ENCODE measurements at regions not wholly inside any gene's neighbourhood (a gene's known extent, or its start where the extent isn't known, plus 50 kb on each side); places are given as distances from the start of the nearest gene placed in this dataset.
"Not testable (repeated sequence)": the region's sequence is repeated elsewhere in the genome, so short reads cannot be mapped to it uniquely, and the experiment has no call there.

DNA sequence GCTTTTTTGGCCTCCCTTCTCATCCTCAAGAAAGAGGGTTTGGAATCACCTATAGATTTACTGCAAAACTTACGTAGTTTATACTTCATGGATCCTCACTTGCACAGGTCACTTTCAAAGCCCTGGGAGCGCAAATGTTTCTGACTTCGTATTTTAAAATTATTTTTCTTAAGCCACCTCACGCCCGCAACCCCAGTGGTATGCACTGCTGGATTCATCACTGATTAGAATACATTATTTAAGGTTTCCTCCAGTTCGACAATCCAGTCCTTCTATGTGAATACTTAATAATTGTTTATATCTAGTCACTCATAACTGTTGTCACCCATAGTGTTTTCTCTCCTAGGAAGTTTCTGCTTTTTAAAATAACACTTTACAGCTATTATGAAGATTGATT lies 339.9 kb downstream of the CHL1 start:
- intact Hi-C loops (cut with micrococcal nuclease), result no loop called here
- DNase-seq, result no peak
- Mint-ChIP-seq H3K4me1 (ENCODE audit: low read depth) (no peaks in the 10 kb centered on the region), H3K4me3 (no peak overlapping the region), H3K27ac (no peak overlapping the region), H3K36me3 (ENCODE audit: low read depth) (no peaks in the 10 kb centered on the region), H3K9me3 (peaks cover 12% of the 10 kb centered on the region), H3K27me3 (ENCODE audit: low read depth) (peaks cover 2% of the 10 kb centered on the region)
- CTCF ChIA-PET, result interaction anchor here (0.9 kb wide), 1 partner anchor 26 kb away, joined by 3 read pairs; no protein-coding TSS in a partner anchor

DNA sequence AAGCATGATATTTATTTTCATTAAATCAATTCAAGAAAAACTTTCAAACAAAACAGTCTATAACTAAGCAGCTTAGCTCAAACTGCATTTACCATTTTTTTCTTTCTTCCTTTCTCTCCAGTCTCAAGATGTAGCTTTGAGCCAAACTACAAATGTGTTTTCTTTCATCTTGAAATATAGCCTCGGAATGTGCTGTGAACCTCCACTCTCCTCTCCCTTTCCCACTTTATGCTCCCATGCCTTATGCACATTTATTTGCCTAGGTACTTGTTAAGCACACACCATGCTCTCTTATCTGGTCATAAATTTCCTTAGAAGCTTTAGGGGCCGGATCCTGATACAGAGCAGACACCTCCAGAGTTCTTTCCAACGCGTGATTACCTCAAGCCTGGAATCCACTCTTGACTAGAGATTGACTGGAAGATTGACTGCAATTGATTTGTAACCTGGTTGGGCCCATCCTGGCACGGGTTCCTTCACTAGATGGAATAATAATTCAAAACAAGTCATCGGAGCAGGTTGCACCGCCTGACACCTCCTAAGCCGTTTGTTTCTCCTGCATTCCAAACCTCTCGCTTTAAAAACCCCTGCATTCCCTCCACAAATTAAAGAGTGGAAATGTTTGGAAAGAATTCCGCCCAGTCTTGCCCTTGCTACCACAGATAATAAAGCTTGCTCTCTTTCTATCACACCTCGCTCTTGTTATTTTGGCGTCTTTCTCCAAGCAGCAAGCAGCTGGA lies 344.7 kb downstream of the CHL1 start:
- no peak for DNase-seq
- no peak overlapping the region for H3K27ac Mint-ChIP-seq
- H3K4me1 Mint-ChIP-seq (ENCODE audit: low read depth), result no peaks in the 10 kb centered on the region
- intact Hi-C loops (cut with micrococcal nuclease), result no loop called here
- H3K9me3 Mint-ChIP-seq, result peaks cover 9% of the 10 kb centered on the region
- no peaks in the 10 kb centered on the region for H3K27me3 Mint-ChIP-seq (ENCODE audit: low read depth)
- CTCF ChIA-PET, result no interaction called here
- H3K36me3 Mint-ChIP-seq (ENCODE audit: low read depth), result no peaks in the 10 kb centered on the region
- H3K4me3 Mint-ChIP-seq, result no peak overlapping the region

DNA sequence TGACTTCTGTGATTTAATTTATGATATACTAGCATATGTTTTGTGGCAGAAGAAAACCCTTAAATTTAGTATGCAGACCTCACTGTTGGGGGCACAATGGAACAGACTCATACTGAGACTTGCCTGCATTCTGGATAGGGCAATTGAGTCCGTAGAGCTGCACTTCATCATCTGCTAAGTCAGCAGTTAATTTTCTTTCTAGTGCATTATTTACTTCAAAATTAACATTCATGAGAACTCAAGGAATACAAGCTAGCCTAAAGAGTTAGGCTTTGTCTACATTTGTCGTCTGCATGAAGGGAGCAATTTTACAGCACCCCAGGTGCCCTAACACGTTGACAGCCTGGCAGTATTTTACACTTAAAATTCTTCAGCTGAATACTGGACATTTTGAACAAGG lies 345.5 kb downstream of the CHL1 start:
- Mint-ChIP-seq H3K4me3 (no peak overlapping the region), H3K4me1 (ENCODE audit: low read depth) (no peaks in the 10 kb centered on the region), H3K27me3 (ENCODE audit: low read depth) (no peaks in the 10 kb centered on the region), H3K36me3 (ENCODE audit: low read depth) (no peaks in the 10 kb centered on the region), H3K9me3 (peaks cover 9% of the 10 kb centered on the region), H3K27ac (no peak overlapping the region)
- CTCF ChIA-PET, result no interaction called here
- no peak for DNase-seq
- intact Hi-C loops (cut with micrococcal nuclease), result no loop called here

DNA sequence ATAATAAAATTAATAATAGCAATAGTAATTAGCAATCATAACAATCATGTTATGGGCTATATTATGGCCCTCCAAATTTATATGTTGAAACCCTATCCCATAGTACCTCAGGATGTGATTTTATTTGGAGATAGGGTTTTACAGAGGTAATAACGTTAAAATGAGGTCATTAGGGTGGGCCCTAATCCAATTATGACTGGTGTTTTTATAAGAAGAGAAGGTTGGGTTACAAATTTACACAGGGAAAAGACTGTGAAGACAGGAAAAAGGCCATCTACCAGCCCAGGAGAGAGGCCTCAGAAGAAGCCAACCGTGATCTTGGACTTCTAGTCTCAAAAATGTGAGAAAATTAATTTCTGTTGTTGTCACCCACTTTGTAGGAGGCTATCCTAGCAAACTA lies 353.1 kb downstream of the CHL1 start:
- intact Hi-C loops (cut with micrococcal nuclease), result no loop called here
- H3K27ac Mint-ChIP-seq, result no peak overlapping the region
- DNase-seq, result no peak
- CTCF ChIA-PET, result no interaction called here
- no peak overlapping the region for H3K4me3 Mint-ChIP-seq
- peaks cover 8% of the 10 kb centered on the region for H3K9me3 Mint-ChIP-seq
- H3K27me3 Mint-ChIP-seq (ENCODE audit: low read depth), result no peaks in the 10 kb centered on the region
- H3K36me3 Mint-ChIP-seq (ENCODE audit: low read depth), result no peaks in the 10 kb centered on the region
- no peaks in the 10 kb centered on the region for H3K4me1 Mint-ChIP-seq (ENCODE audit: low read depth)

DNA sequence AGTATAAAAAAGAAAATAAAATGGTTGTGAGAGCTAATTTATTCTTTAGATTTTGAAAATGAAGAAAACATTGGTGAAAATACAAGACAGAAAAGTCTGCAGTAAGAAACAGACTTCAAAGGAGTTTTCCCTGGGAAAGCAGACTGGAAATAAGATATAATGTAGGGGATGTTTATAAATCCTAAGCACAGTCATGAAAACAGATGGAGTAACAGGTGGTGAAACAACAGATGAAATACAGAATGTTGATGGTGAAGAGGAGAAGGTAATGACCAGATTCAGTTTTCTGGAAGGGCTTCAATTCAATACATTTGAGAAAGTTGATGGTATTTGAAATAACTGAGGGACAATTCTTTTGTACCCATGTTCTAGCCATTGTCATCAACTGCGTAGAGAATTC lies 353.9 kb downstream of the CHL1 start:
- H3K36me3 Mint-ChIP-seq (ENCODE audit: low read depth), result no peaks in the 10 kb centered on the region
- no peaks in the 10 kb centered on the region for H3K27me3 Mint-ChIP-seq (ENCODE audit: low read depth)
- H3K4me3 Mint-ChIP-seq, result no peak overlapping the region
- H3K4me1 Mint-ChIP-seq (ENCODE audit: low read depth), result no peaks in the 10 kb centered on the region
- no peak overlapping the region for H3K27ac Mint-ChIP-seq
- CTCF ChIA-PET, result no interaction called here
- DNase-seq, result no peak
- peaks cover 8% of the 10 kb centered on the region for H3K9me3 Mint-ChIP-seq
- intact Hi-C loops (cut with micrococcal nuclease), result no loop called here

DNA sequence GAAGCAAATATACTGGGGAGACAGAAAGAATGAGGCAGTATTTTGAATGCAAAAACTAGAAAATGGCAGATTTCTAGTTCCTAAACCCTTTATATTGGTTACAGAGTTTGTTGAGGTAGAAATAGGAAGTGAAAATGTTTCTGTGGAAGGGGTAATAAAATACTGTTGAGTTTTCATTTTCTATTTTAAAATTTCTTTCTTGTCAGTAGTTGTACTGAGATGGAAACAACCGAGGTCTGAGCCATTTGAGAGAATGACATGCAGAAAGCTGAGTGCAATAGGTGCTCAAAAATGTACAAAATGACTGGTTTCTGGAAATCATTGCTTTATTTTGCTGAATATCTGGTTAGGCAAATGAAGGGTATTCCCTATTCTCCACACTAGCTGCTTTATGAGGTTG lies 361.4 kb downstream of the CHL1 start:
- Mint-ChIP-seq H3K4me1 (ENCODE audit: low read depth) (no peaks in the 10 kb centered on the region), H3K4me3 (no peak overlapping the region), H3K27ac (no peak overlapping the region), H3K9me3 (peaks cover 8% of the 10 kb centered on the region), H3K36me3 (ENCODE audit: low read depth) (no peaks in the 10 kb centered on the region), H3K27me3 (ENCODE audit: low read depth) (no peaks in the 10 kb centered on the region)
- CTCF ChIA-PET, result no interaction called here
- DNase-seq, result no peak
- intact Hi-C loops (cut with micrococcal nuclease), result no loop called here

DNA sequence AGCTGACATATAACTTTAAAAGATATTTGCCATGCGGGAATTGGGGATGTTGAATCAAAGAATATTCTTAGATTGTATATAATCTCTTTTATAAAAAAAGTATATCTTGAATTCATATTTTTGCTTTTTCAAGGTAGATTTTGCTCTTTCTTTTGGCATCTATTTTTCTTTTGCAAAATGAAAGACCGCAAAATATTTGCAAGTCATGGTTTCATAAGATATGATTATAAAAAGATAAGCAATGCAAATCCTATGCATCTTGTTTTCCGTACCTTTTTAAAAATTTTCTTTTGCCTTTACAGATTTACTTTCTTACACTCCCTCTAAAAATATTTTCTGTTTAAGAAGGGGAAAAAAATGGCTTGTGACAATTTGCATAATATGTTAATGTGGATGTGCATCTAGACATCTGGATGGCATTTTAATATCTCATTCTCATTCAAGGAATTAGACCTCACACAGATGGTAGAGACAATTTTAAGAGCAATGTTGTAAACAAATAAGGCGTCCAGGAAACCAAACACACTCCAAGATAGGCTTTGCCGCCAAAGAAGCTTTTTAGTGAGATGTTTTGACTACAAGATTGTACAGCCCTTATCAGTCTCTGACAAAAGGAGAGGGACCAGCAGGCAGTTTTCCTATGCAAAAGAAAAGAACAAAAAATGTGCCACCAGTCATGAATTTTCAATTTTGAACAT lies 371.1 kb downstream of the CHL1 start:
- Mint-ChIP-seq H3K27ac (no peak overlapping the region), H3K27me3 (ENCODE audit: low read depth) (no peaks in the 10 kb centered on the region), H3K4me1 (ENCODE audit: low read depth) (no peaks in the 10 kb centered on the region), H3K9me3 (no peaks in the 10 kb centered on the region), H3K4me3 (no peak overlapping the region), H3K36me3 (ENCODE audit: low read depth) (no peaks in the 10 kb centered on the region)
- CTCF ChIA-PET, result no interaction called here
- intact Hi-C loops (cut with micrococcal nuclease), result no loop called here
- DNase-seq, result no peak

DNA sequence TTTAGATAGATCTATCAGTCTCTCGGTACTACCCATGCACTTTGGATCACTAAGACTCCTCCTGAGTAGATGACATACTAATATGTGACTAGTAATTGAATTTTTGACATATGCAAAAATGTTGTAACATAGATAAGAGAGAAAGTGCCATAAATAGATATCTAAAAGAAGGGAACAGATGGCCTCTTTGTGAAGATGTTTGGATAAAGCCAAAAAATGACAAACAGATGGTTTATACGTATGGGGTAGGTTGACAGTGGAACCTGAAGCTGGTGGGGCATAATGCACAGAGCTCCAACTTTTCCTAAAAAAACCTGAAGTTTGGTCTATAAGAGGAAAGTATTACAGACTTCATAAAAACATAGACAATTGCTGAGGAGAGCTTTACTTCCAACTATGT lies 383.0 kb downstream of the CHL1 start:
- H3K27ac Mint-ChIP-seq; H3K27me3 Mint-ChIP-seq (ENCODE audit: low read depth); DNase-seq; H3K4me1 Mint-ChIP-seq (ENCODE audit: low read depth); H3K4me3 Mint-ChIP-seq; H3K36me3 Mint-ChIP-seq (ENCODE audit: low read depth); intact Hi-C loops (cut with micrococcal nuclease): not testable (repeated sequence)
- CTCF ChIA-PET, result interaction anchor here (0.7 kb wide), 1 partner anchor 124 kb away, joined by 3 read pairs; no protein-coding TSS in a partner anchor
- peaks cover 10% of the 10 kb centered on the region for H3K9me3 Mint-ChIP-seq

DNA sequence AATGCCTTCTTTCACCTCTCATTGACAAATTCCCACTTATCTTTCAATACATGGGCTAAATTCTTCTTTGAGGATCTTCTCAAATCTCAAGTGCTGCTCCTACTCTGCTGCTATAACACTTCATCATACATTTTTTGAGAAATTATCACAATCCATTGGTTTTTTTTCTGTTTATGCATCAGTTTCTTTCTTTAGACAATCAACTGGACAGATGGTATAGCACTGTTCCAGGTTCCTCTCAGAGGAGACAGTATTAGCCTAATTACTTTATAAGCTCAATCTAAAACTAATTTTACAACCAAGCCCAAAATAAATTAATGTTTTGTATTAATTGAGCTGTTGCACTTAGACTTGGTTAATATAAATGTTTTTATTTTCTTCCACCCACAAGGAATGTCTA lies 392.5 kb downstream of the CHL1 start:
- H3K4me1 Mint-ChIP-seq (ENCODE audit: low read depth); H3K36me3 Mint-ChIP-seq (ENCODE audit: low read depth); intact Hi-C loops (cut with micrococcal nuclease); DNase-seq; H3K9me3 Mint-ChIP-seq; H3K27me3 Mint-ChIP-seq (ENCODE audit: low read depth); H3K4me3 Mint-ChIP-seq; H3K27ac Mint-ChIP-seq; CTCF ChIA-PET: not testable (repeated sequence)

DNA sequence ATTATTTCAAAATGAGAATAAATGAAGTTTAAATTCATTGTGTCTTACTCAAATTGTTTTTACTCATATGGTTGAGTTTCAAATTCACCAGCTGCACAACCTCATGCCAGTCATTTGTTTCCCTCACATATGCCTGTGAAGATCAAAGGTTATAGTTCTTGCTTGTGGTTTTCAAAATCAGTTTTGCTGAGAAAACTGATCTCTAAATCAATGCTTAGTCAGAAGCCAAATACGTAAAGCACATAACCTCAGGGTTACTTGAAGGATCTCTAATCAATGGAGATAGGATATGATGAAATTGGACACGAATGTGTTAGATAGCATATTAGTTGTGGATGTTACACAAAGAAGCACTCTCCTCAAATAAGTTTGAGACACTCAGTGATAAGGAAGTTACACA lies 400.7 kb downstream of the CHL1 start:
- H3K4me1 Mint-ChIP-seq (ENCODE audit: low read depth); CTCF ChIA-PET; intact Hi-C loops (cut with micrococcal nuclease); H3K36me3 Mint-ChIP-seq (ENCODE audit: low read depth); H3K9me3 Mint-ChIP-seq; DNase-seq; H3K27me3 Mint-ChIP-seq (ENCODE audit: low read depth); H3K4me3 Mint-ChIP-seq; H3K27ac Mint-ChIP-seq: not testable (repeated sequence)

DNA sequence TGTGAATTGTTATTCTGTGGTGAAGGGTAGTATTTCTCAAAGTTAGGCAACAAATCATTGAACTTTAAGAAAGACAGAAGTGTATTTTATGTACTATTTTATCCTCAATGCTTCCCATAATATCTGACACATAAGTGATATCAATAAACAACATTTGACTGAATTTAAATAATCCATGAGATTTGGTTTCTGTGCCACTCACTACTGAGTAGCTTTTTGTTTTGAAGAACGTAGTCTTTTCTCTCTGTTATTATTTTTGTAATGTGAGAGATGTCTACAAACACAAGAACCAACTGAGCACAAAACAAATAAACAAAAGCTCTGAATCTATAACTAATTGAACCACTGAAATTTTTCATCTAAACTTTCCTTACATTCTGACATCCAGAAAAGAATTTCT lies 401.2 kb downstream of the CHL1 start:
- H3K27me3 Mint-ChIP-seq (ENCODE audit: low read depth); H3K9me3 Mint-ChIP-seq; DNase-seq; intact Hi-C loops (cut with micrococcal nuclease); H3K36me3 Mint-ChIP-seq (ENCODE audit: low read depth); H3K4me3 Mint-ChIP-seq; H3K27ac Mint-ChIP-seq; H3K4me1 Mint-ChIP-seq (ENCODE audit: low read depth); CTCF ChIA-PET: not testable (repeated sequence)

DNA sequence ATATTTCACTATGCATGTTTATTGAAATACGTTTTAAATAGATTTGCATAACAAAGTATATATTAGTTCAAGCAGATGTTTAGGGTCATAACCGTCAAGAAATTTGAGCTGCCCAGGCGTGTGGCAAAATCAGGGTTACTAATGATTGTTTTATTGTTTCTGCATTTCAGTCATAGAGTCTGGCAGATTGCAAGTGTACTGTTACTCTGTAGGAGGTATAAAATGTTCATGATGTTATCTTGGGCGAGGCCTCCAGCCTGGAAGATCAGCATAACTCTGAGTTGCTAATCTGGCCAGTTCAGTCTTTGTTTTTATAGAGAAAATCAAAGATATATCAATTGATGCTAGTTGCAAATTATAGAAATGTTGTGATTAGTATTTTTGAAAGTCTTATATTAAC lies 410.9 kb downstream of the CHL1 start:
- H3K36me3 Mint-ChIP-seq (ENCODE audit: low read depth); H3K4me3 Mint-ChIP-seq; CTCF ChIA-PET; H3K27ac Mint-ChIP-seq; H3K9me3 Mint-ChIP-seq; H3K27me3 Mint-ChIP-seq (ENCODE audit: low read depth); DNase-seq; H3K4me1 Mint-ChIP-seq (ENCODE audit: low read depth); intact Hi-C loops (cut with micrococcal nuclease): not testable (repeated sequence)

DNA sequence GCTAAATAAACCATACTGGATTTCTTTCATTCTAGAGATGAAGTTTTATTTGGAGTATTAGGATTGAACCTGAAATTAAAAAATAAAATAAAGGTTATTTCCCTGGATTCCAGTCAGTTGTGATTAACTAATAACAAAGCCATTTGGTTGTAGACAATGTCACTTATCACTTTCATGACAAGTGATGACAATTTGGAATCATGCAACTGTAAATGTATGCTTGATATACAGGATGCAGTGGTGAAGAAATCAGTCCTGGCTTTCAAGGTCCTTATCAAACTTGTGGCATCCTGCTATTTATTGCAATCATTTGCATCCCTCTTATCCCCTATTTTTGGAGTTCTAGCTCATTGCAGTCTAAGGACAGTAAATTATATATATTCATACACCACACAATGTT lies 425.2 kb downstream of the CHL1 start:
- Mint-ChIP-seq H3K36me3 (ENCODE audit: low read depth) (no peaks in the 10 kb centered on the region), H3K27ac (no peak overlapping the region), H3K4me3 (no peak overlapping the region), H3K9me3 (no peaks in the 10 kb centered on the region), H3K4me1 (ENCODE audit: low read depth) (no peaks in the 10 kb centered on the region), H3K27me3 (ENCODE audit: low read depth) (no peaks in the 10 kb centered on the region)
- intact Hi-C loops (cut with micrococcal nuclease), result no loop called here
- DNase-seq, result no peak
- CTCF ChIA-PET, result no interaction called here
